Right atrium auricular region (tissue), 2 donors: ENCODE measurements at regions not wholly inside any gene's neighbourhood (a gene's known extent, or its start where the extent isn't known, plus 50 kb on each side); places are given as distances from the start of the nearest gene placed in this dataset.

Source experiments
- DNase-seq: peaks from one replicate; pipeline ENCODE4 v3.0.0-alpha.2; 2019; ENCODE audit warnings: low spot score
- H3K27ac ChIP-seq, 2 donors: fragments of 200-600 bp; sonication (generic); 1 replicate in 1 of 2; 2 replicates in 1 of 2; pipeline ENCODE4 v1.5.1; 2016 to 2019
- H3K27me3 ChIP-seq, 2 donors: fragments of 200-600 bp; sonication (generic); one replicate each; pipeline versions ENCODE4 v1.5.1 to v1.6.0; 2017 to 2019
- H3K36me3 ChIP-seq: fragments of 200-600 bp; sonication (generic); one replicate; pipeline ENCODE4 v1.5.1; 2016
- H3K4me1 ChIP-seq, 2 donors: fragments of 200-600 bp; sonication (generic); one replicate each; pipeline versions ENCODE4 v1.5.1 to v1.6.0; 2017 to 2019
- H3K4me3 ChIP-seq, 2 donors: fragments of 200-600 bp; sonication (generic); 1 replicate in 1 of 2; 2 replicates in 1 of 2; pipeline ENCODE4 v1.5.1; 2017 to 2019; ENCODE audit warnings: mild to moderate bottlenecking in 1 of 2, moderate library complexity in 1 of 2
- H3K9me3 ChIP-seq, 2 donors: fragments of 200-600 bp; sonication (generic); one replicate each; pipeline ENCODE4 v1.5.1; 2019
- CTCF ChIP-seq, 2 donors: fragments of 200-600 bp; sonication (generic); IDR thresholded peaks; one replicate each; pipeline ENCODE4 v1.5.1; 2019; ENCODE audit warnings: antibody characterized with exemption in 2 of 2

- Histone ChIP-seq H3K4me3 (no peak overlapping the region), H3K27ac (no peak overlapping the region), H3K27me3 (no peaks in the 10 kb centered on the region), H3K9me3 (no peaks in the 10 kb centered on the region), H3K36me3 (no peaks in the 10 kb centered on the region), H3K4me1 (no peaks in the 10 kb centered on the region)
- TF ChIP-seq CTCF (IDR thresholded peaks at IDR 0.05) = no peak
- DNase-seq = no peak
Measured at GRCh38 chr12:83634726-83635267, 948.1 kb downstream of the TMTC2 start.

GRCh38 chr12:83630526-83630925, 943.8 kb downstream of the TMTC2 start:
- no peak for TF ChIP-seq CTCF (IDR thresholded peaks at IDR 0.05)
- H3K4me1 ChIP-seq = no peaks in the 10 kb centered on the region
- H3K9me3 ChIP-seq = no peaks in the 10 kb centered on the region
- no peaks in the 10 kb centered on the region for H3K27me3 ChIP-seq
- no peak overlapping the region for H3K27ac ChIP-seq
- no peak overlapping the region for H3K4me3 ChIP-seq
- DNase-seq = no peak
- H3K36me3 ChIP-seq = no peaks in the 10 kb centered on the region

- H3K36me3 ChIP-seq = no peaks in the 10 kb centered on the region
- TF ChIP-seq CTCF (IDR thresholded peaks at IDR 0.05) = no peak
- H3K9me3 ChIP-seq = no peaks in the 10 kb centered on the region
- no peak overlapping the region for H3K27ac ChIP-seq
- no peak for DNase-seq
- H3K4me3 ChIP-seq = no peak overlapping the region
- no peaks in the 10 kb centered on the region for H3K4me1 ChIP-seq
- H3K27me3 ChIP-seq = no peaks in the 10 kb centered on the region
Measured at GRCh38 chr12:83629931-83630330, 943.2 kb downstream of the TMTC2 start.

GRCh38 chr12:83622205-83622604, 935.5 kb downstream of the TMTC2 start:
- no peak overlapping the region for H3K4me3 ChIP-seq
- no peak overlapping the region for H3K27ac ChIP-seq
- H3K27me3 ChIP-seq = no peaks in the 10 kb centered on the region
- no peak for TF ChIP-seq CTCF (IDR thresholded peaks at IDR 0.05)
- H3K9me3 ChIP-seq = no peaks in the 10 kb centered on the region
- no peaks in the 10 kb centered on the region for H3K4me1 ChIP-seq
- H3K36me3 ChIP-seq = no peaks in the 10 kb centered on the region
- DNase-seq = no peak

GRCh38 chr12:83619973-83620372, 933.3 kb downstream of the TMTC2 start:
- no peak for TF ChIP-seq CTCF (IDR thresholded peaks at IDR 0.05)
- H3K36me3 ChIP-seq = no peaks in the 10 kb centered on the region
- H3K9me3 ChIP-seq = no peaks in the 10 kb centered on the region
- no peaks in the 10 kb centered on the region for H3K27me3 ChIP-seq
- no peak overlapping the region for H3K4me3 ChIP-seq
- DNase-seq = no peak
- H3K4me1 ChIP-seq = no peaks in the 10 kb centered on the region
- no peak overlapping the region for H3K27ac ChIP-seq

GRCh38 chr12:83615152-83615551, 928.4 kb downstream of the TMTC2 start:
- H3K27me3 ChIP-seq = no peaks in the 10 kb centered on the region
- H3K9me3 ChIP-seq = no peaks in the 10 kb centered on the region
- H3K4me3 ChIP-seq = no peak overlapping the region
- H3K36me3 ChIP-seq = no peaks in the 10 kb centered on the region
- no peak for DNase-seq
- no peak overlapping the region for H3K27ac ChIP-seq
- TF ChIP-seq CTCF (IDR thresholded peaks at IDR 0.05) = no peak
- no peaks in the 10 kb centered on the region for H3K4me1 ChIP-seq
